HG03097 (cell line): ENCODE measurements at regions not wholly inside any gene's neighbourhood (a gene's known extent, or its start where the extent isn't known, plus 50 kb on each side); places are given as distances from the start of the nearest gene placed in this dataset.

Source experiments
- ATAC-seq: cut with Tn5 transposase; IDR thresholded peaks from one replicate; pipeline ENCODE4 v1.9.1; 2021; ENCODE audit not compliant: unreplicated experiment, low FRiP score

DNA sequence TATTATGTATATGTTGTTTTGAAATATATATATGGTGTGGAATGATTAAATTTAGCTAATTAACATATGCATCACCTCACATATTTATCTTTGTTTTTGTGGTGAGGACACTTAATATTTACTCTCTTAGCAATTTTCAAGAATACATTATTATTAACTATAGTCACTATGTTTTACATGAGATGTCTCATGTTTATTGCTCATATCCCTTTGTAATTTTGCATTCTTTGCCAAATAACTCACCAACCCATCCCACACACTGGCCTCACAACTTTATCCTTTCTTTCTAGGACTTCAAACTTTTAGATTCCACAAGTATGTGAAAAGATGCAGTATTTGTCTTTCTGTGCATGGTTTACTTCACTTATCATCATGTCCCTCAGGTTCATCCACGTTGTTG, 950.2 kb upstream of the CADM2 start:
- no peak for ATAC-seq

DNA sequence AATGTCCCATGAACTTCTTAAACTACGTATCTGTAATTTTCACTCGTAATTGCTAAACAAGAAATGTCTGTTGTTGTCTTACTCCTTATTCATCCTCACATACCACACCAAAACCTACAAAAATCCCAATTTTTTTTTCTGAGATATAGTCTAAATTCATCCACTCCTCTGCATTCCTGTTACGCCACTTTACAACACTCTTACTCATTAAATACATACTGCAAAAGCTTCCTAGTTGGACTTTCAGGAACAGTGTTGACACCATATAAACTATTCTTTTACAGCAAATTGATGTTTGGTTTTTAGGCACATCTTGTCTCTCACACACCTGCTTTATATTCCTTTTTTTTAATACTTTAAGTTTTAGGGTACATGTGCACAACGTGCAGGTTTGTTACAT, 934.9 kb upstream of the CADM2 start:
- ATAC-seq: no peak

DNA sequence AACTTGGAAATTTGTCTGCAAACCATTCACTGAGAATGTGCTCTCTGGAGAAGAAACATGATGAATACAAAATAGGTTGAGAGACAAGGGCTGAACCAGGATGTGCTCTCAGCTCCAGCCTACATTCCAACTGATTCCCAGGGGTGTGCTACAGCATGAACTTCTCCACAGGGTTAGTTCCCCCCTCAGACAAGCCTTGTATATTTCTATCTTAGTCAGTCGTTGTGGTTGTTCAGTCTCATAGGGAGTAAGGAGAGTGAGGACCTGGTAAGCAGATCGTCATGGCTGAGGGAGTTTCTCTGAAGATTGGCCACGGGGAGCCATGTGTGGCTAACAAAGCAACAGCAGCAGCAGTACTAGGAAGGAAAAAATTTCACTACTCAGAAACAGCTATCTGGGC, 919.7 kb upstream of the CADM2 start:
- no peak for ATAC-seq

DNA sequence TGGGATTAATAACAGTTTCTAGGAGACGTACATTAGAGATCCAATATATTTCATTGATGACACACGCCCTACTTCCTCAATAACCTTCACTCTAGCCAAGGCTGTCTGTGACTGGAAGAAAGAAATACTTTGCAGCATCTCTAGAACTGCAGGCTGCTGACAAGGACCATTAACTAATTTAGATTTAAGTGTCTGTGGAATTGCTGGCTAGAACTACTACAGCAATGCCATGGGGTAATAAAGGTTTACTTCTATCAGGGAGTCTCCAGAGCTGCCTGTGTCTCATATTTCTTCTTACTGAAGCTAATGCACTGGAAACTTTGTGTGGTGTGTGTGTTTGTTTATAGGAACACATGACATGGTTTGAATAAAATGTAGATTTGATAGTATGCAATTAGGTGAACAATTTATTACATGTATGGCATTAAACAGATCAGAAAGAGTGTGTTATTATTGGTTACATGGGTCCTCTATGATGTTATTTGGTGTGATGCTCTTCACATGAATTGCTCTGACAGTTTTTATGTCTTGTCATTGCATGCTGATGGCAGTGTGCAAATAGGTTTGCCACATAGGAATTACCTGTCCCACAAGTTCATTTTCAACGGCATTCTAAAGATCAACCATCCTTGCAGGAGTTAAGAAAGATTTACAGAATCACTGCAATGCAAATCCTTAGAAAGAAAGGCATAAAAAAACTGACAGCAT, 916.2 kb upstream of the CADM2 start:
- ATAC-seq: no peak

DNA sequence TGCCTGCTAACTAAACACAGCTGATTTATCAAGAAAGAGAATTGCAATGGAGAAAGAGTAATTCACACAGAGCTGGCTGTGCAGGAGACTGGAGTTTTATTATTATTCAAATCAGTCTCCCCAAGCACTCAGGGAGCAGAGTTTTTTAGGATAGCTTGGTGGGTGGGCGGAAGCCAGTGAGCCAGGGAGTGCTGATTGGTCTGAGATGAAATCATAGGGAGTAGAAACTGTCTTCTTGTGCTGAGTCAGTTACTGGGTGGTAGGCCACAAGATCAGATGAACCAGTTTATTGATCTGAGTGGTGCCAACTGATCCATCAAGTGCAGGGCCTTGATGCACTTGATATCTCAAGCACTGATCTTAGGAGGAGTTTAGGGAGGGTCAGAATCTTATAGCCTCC, 891.9 kb upstream of the CADM2 start:
- ATAC-seq: no peak

DNA sequence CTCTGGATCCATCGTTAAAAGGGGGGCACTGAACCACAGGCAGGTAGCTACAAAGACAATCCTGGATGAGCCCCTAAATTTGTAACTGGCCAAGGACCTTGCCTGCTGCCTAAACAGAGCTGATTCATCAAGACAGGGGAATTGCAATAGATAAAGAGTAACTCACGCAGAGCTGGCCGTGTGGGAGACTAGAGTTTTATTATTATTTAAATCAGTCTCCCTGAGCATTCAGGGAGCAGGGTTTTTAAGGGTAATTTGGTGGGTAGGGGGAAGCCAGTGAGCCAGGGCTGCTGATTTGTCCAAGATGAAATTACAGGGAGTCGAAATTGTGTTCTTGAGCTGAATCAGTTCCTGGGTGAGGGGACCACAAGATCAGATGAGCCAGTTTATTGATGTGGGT, 885.1 kb upstream of the CADM2 start:
- ATAC-seq: no peak

DNA sequence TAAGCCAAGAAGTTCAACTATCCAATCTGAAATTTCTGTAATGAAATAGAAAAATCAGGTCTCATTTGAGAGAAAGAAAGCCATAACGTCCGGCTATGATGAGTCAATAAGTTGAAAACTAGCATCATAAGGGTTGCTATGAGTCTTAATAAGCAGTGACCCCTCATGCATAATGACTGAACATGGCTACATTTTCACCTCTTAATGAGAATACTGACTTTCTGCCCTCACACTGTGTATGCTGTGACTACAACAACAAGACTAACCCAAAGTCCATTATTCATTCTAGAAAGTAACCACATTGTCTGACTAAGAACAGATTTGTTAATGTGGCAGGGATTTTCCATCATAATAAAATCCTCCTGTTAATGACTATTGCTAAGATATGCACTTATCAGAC, 884.0 kb upstream of the CADM2 start:
- ATAC-seq: no peak

DNA sequence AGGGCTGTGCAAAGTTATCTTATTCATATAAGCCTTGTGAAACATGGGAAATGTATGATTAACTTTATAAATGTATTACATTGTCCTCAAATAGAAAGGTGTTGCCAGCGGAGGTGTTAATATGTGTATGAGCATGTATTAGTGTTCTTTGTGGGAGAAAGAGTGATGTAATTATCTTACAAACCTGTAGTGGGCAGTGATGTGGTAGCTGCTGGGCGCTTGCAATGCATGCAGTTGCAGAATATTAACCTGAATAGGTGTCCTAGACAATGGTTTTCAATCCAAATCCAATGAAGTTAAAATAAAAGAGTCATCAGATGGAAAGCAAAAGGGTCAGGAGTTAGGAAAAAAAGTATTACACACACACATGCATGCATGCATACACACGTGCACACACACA, 881.3 kb upstream of the CADM2 start:
- ATAC-seq: no peak

DNA sequence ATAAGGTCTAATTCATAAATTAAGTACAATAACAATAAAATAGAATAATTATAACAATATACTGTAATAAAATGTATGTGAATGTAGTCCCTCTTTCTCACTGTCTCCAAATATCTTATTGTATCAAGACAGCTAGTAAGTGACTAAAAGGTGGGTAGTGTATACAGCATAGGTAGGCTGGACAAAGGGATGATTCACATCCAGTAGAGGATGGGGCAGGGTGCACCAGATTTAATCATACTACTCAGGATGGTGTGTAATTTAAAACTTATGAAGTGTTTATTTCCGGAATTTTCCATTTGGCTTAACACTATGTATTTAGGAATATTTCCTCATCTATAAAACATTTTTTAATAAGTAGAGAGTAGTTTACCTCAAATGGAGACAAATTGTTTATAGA, 876.1 kb upstream of the CADM2 start:
- ATAC-seq: no peak

DNA sequence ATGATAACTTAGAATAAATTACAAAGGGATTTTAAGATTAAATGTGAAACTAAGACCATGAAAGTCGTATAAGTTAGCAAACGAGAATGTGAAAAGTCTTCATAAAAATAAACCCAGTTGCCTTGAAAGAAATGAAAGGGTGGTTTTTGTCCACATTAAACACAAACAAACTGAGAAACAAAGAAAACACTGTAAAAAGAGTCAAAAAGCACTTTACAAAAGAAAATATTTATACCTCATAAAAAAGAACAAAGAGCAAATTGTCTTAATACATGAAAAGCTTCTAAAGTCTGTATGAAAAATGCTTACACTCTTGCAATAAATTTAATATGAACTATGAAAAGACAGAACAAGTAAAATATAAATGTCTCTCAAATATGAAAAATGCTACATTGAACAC, 865.9 kb upstream of the CADM2 start:
- no peak for ATAC-seq

DNA sequence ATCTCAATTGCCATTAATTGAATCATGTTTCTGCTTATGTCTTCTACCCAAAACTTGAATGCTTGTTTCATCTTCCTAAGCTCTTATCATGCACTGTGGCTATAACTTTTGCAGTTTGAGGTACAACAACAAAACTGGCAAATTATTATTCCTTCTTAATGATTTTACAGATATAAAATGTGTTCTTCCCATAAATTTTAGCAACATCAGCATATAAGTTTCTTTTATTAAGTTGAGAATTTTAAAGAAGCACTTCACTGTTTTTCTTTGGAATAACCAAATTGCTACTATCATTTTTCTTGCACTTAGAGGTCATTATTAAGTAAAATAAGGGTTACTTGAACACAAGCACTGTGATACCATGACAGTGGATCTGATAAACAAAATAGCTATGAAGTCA, 862.6 kb upstream of the CADM2 start:
- no peak for ATAC-seq

DNA sequence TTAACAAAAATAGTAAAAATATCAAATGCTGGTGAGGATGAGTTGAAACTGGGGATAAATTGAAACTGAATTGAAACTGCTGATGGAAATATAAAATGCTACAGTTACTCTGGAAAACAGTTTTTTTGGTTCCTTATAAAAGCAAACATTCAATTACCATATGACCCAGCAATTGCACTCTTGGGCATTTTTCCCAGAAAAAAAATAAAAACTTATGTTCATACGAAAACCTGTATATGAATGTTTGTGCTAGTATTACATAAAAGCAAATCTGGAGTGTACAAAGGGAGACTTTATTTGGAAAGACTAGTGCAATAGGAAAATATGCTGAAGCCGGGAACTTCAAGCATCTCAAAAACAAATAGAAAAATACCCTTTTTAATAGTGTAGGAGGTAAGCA, 857.9 kb upstream of the CADM2 start:
- ATAC-seq: no peak

DNA sequence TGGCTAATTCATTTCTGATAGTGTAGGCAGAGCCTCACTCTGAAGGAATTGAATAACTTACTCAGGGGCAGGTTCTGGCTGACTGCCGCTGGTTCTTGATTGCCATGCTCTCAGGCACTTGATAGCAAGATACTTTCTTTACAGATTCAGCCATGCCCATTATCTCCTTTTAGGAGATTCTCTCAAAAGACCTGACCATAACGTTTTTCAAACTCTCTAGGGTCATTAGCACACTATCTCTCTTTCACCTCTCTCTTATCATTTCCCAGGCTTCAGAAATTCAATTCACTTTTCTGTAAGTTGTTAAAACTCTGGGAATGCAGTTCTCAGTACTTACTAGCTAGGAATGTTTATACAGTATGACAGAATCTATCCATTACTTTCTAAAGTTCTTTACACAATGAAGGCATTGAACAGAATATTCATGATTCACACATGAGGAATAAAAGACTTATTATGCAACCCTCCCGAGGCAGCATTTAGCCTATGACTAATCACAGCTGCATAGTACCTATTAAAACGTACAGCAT, 850.3 kb upstream of the CADM2 start:
- no peak for ATAC-seq

DNA sequence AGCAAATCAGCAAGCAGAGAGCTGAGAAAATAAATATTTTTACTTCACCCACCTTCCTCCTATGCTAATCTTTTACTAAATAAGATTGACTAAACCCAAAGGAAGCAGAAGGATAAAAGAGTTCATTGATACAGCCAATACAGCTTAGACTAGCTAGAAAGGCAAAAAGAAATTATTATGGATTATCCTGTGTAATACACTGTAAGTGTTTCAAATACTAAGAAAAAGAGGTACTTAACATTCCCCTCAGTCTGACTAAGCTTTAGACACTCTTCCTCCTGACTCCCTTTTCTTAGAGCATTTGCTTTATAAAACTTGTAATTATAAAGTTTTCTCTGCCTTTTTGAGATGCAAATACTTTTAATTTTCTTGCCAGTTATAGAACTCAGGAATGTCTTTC, 848.9 kb upstream of the CADM2 start:
- no peak for ATAC-seq

DNA sequence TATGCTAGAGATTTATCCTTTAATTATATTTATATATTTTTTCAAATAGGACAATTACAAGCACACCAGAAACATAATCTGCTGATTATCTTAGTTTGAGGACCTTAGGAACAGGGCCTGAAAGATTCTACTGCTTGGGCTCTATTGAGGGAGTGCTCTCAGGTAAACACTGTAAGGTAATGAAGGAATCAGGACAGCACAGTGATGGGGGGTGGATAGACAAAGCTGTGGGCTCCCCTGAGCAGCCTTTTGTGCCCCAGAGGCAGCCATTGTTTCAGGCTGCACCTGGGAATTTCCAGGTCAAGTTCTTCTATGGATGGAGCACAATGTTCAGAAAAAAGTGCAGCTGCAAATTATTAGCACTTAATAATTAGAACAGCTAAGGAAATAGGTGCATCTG, 848.0 kb upstream of the CADM2 start:
- ATAC-seq: no peak

DNA sequence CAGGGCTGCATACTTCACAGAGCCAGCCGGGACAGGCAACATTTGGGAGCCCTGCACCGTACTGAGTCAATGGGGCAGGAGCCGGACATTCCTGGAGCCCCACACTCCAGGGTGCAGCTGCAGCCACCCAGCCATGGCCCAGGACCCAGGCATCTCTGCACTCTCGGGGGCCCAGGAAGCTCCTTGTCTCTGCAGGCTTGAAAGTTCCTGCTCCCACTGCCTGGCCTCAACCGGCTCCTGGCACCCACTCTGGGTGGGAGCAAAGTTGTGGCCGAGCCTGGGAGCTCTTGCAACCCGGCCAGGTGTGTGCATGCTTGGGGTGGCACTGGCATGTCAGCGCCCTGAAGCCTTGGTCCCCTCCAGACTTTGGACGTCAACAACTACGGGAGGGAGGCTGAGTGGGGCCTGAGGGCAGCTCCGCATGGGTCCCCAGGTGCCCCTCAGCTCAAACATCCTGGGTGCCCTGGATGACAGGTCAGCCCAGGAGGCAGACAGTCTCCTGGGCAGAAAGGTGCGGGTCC, 833.5 kb upstream of the CADM2 start:
- no peak for ATAC-seq

DNA sequence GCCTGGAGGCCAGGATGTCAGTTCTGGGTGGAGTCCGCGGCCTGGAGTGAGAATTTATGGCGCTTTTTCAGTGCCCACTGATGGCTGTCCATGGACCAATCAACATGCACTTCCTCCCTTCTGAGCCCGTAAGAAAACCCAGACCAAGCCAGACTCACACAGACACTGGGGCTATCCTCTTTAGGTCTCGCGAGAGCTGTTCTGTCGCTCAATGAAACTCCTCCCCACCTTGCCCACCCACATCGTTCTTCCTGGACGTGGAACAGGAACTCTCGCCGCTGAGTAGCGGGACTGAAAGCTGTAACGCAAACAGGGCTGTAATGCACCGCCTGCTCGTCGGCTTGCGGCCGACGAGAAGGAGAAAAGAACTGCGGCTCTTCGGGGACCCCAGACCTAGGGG, 833.0 kb upstream of the CADM2 start:
- no peak for ATAC-seq

DNA sequence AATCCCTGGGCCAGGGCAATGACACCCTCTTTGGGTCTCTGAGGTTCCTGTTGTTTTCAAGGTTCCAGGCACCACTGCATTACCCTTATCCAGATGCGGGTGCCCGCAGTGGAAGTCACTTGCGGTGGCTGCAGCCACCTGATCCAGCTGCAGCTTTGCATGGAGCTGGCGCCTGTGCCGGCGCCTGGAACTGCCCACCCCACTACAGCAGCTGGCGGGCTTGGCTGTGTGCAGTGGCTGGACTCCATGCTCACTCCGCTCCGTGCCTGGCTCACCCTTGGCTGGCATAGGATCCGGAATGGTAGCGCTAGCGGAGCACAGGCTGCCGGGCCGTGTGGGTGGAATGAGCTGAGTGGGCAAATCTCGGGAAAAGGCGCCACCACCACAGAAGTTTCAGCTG, 832.6 kb upstream of the CADM2 start:
- ATAC-seq: no peak

DNA sequence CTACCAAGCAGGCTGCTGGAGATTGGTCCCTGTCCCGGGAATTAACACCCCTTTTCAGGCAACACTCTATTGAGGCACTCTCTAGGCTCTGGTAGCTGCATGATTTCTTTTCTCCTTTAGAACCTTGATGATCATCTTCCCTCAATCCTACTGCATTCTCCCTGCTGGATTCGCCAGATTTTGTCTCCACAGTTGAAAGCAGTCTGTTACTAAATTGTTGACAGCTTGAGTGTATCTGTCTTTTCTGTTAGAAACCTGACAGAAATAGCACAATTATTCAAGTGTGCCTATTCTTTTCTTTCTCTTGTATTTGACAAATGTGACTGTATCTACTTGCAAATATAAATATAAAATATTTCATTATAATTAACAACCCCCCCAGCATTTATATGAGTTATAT, 830.8 kb upstream of the CADM2 start:
- ATAC-seq: no peak

DNA sequence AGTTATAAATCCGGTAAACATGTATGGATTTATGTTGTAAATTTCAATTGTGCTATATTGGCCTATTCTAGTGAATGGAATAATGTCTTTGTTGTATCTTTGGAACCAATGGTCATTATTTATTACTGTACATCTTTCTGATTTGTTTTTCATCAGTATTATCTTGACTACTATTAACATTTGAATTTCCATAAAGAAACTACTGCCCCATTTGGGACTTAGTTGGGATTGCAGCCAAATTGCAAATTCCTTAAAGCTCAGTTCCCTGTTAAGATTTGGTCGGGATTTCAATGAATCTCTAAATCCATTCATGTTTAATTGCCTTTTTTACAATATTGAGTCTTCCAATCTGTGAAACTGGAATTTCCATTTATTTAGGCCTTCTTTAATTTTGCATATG, 822.4 kb upstream of the CADM2 start:
- ATAC-seq: no peak

DNA sequence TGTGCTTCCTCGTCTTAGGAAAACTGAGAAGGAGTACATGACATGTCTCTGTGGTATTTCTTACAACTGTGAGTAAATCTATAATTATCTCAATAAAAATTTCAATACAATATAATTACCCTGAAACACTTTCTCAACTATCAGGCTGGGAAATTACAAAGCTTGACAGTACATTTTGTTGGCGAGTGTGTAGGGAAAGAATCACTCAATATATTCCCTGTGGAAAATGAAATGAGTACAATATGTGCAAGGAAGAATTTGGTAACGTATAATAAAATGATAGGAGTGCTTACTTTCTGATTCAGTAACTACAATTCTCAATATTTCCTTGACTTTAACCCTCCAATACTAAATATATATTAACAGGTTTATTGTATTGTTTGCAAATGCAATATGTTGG, 818.2 kb upstream of the CADM2 start:
- ATAC-seq: no peak

DNA sequence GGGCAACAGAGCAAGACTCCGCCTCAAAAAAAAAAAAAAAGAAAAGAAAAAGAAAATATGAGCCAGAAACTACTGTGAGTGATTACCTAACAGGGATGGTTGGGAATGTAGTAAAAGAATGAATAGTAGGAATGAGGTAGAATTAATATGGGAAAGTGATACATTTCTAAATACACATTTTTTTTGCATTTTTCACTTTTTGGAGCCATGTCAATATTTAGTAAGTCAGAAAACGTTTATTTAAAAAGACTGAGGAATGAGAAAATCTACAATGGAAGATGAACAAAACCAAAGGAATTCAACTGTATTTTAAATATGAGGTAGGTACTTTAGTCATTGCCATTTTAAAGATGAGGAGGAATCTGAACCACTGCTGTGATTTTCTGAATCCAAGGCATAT, 817.2 kb upstream of the CADM2 start:
- ATAC-seq: no peak

DNA sequence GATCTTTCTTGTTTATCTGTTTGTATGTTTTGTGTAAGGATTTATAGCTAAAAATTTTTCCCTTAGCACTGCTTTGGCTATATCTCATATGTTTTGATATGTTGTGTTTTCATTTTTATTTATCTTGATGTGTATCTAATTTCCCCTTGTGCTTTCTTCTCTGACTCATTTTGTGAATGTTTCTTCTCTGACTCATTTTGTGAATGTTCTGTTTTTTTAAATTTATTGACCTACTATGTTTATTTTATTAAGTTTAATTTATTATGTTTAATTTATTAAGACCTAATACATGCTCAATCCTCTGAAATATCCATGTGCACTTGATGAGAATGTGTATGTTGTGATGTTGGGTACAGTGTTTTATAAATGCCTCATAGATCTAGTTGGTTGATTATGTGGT, 793.5 kb upstream of the CADM2 start:
- ATAC-seq: no peak
